HG02642 (cell line): ENCODE measurements at regions not wholly inside any gene's neighbourhood (a gene's known extent, or its start where the extent isn't known, plus 50 kb on each side); places are given as distances from the start of the nearest gene placed in this dataset.
"Not testable (repeated sequence)": the region's sequence is repeated elsewhere in the genome, so short reads cannot be mapped to it uniquely, and the experiment has no call there.

Experiments used
- ATAC-seq: cut with Tn5 transposase; IDR thresholded peaks from one replicate; pipeline ENCODE4 v1.9.1; 2021; ENCODE audit warnings: mild to moderate bottlenecking; ENCODE audit not compliant: unreplicated experiment, poor library complexity

DNA sequence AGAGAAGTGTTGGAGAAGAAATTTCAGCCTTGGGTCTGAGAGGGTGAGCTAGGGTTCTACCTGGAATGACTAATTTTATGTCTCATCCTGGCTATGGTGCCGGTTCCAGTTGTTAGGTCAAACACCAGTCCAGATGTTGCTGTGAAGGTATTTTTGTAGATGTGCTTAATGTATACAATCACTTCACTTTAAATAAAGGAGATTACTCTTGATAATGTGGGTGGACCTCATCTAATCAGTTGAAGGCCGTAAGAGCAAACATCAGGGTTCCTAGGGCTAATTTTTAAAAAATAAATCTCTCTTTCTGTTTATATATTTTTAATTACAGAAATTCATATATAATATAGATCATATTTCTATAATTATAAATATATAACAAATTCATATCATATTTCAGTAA is 90.5 kb upstream of the GDNF start:
- no peak for ATAC-seq

DNA sequence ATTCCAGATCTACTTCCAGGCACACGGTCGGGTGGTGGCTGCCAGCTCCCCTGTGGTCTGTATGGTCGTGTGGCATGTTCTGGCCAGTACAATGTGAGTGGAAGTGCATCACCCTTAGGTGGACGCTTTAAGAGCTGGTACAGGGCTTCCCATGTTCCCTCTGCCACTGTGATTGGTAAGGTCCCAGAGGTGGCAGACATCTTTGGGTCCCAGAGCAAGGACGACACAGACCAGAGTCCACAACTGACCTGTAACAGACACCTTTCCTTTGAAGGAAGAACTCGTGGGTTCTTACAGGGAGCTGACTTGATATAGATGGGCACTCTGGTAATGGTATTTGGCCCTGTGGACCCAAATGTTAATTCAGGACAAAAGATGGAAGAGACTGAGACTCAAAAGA is 90.0 kb upstream of the GDNF start:
- ATAC-seq, result no peak

DNA sequence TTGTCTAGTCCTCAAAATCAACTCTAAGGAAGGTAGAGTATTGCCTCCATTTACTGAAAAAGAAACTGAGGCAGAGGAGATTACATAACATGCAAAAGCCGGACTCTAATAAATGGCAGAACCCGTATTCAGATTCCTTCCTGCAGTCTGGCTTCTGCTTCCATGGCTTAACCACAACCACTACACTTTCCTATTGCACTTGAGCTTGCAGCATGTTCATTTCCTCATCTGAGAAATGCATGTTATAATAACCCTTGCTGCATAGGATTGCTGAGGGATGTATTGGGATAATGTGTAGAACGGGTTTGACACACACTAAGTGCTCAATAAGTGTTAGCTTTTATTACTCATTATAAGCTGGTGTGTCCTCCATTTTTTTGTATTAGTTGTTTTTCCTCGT is 87.9 kb upstream of the GDNF start:
- not testable (repeated sequence) for ATAC-seq

DNA sequence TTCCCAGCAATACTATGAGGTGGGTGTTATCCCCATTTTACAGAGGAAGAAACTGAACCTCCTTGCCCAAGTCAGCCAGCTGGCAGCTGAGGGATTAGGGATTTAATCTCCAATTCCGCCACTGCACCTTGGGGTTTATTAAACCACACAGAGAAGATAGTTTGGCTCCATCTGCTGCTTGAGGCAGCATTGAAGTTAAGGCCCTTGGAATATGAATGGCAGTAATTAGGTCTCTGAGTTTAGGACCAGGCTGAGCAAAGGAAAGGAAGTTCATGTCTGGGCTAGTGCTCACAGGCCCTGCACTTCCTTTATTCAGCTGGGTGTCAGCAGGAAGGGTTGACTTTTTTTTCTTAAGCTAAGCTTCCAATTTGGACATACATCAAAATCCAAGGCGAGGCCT is 86.9 kb upstream of the GDNF start:
- ATAC-seq, result no peak

DNA sequence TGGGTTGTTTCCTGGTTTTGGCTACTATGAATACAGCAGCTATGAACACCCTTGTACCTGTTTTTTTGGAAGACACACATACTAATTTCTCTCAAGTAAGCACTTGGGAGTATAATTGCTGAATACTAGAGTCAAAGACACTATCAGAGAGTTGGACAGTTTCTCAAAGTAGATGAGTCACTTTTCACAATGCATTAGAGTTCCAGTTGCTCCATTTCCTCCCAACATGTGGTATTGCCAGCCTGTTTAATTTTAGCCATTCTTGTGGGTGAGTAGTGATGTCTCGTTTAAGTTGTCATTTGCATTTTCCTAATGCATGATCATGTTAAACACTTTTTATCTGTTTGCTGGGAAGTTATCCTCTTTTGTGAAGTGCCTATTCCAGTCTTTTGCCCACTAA is 81.6 kb upstream of the GDNF start:
- no peak for ATAC-seq

DNA sequence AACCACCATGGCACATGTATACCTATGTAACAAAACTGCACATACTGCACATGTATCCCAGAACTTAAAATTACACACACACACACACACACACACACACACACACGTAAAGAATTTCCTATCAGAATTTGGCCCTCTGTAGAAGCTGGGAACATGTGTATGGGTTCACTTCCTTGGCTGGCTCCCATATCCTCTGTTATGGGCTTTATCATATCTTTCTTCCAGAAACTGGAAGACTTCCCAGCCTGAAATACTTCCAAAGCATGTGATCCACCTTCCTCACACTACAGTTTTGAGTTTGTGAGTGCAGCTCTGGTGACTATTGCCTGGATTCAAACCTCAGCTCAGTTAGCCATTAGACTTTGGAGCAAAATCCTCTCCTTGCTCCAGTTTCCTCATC is 78.6 kb upstream of the GDNF start:
- ATAC-seq, result no peak

DNA sequence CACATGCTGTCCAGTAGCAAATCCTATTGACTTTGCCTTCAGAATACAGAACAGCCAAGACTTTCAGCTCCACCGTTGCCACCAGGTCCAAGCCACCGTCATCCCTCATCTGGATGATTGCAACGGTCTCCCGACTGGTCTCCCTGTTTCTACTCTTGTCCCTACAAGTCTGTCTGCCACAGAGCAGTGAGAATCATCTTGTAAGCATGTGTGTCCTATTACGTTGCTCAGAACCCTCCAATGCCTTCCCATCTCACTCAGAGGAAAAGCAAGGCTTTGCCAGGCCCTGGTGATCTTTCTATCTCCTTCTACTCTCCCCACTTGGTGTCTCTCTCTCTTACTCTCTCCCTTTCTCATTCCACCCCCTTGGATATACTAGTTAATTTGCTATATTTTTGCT is 76.7 kb upstream of the GDNF start:
- no peak for ATAC-seq

DNA sequence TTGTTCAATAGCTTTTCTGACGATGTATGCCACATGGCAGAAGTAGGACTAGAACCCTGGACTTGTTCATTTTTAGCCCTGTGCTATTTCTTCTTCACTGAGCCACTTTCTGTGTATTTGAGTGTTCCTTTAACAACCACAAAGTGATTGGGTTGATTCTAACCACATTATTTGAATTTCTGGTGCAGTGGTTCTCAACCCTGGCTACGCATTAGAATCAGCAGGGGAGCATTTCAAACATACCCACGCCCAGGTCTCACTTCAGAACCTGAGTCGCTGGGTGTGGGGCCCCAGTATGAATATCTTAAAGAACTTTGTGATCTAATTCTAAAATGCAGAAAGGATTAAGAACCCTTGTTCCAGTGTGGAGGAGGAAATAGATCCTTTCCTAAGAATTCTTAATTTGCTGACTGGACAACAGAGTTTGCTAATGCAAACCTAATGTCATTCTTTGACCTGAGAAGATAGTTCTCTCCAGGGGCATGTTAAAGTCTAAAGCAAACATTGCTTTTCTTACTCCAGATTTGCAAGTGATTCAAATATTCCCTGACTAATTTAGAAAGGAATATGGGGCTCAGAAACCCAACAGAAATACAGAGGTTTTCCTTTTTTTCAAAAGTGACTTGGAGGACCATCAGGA is 75.4 kb upstream of the GDNF start:
- ATAC-seq, result peak; percentile 64

DNA sequence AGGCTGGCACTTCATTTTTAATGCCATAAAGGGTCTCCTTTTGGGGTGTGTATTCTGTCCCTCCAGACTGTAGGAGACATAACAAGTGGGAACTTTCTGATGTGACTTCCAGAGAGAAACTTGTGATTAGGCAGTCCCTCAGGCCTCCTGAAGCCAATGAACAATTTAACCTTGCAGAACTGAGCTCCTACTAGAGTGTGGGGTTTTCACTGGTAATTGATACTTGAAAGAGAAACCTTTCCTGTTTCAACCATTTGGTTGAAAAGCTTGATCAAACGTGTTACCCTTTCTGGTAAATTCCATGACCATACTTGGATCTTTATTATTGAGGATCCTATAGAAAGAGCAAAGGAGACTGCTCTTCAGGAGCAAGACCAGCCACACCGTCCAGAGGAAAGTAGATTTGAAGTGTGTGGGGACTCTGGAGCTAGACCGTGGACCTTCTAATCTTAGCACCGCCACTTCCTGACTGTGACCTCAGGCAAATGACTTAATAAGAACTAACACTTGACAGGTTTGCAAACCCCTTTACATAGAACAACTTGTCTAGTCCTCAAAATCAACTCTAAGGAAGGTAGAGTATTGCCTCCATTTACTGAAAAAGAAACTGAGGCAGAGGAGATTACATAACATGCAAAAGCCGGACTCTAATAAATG is 69.9 kb upstream of the GDNF start:
- peak; percentile 82 for ATAC-seq

DNA sequence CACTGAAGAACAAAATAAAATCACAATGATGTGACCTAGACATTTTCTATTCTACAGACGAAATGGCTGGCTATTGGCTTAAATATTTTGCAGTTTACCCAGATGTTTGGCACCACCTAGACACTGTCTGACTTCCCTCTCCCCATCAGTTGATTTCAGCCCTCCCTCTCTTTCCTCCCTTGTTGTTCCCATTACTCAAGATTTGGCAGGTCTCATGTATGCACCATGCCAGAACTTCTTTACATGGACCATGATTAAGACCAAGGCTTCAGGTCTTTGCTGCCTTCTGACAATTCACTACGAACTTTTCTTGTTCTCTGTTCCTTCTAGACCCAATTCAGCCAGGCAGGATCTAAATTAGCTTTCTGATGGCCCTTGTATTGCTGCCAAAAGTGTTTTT is 66.6 kb upstream of the GDNF start:
- ATAC-seq, result no peak

DNA sequence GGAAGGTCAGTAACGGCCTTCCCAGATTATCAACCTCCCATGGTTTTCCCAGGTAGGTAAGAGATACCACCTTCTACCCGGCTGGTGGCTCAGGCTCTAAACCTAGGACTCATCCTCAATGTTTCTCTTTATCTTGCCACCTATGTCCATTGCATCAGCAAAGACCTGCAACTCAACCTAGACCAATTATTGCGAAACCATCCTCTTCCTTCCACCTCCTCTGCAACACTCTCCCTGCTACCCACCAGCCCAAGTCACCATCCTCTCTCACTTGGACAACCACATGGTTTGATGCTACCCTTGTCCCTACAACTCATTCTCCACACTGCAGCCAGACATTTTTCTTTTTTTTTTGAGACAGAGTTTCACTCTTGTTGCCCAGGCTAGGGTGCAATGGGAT is 65.4 kb upstream of the GDNF start:
- ATAC-seq, result no peak

DNA sequence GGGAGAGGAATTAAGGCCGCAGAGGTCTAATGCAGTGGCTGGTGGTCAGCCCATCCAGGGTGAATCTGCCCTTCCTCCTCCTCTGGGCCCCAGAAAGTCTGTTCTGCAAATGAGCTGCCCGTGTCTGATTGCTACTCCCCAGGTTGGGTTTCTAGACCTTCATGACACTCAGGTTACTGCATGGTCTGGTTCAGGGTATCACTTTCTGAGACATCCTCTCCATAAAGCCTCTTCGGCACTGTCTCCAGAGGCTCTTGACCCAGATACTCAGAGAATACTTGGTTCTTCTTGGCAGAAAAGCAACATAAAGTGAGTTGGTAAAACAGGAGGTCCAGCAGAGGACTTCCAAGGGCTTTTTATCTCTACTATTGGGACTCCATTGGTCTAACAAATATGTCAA is 62.5 kb upstream of the GDNF start:
- ATAC-seq, result no peak

DNA sequence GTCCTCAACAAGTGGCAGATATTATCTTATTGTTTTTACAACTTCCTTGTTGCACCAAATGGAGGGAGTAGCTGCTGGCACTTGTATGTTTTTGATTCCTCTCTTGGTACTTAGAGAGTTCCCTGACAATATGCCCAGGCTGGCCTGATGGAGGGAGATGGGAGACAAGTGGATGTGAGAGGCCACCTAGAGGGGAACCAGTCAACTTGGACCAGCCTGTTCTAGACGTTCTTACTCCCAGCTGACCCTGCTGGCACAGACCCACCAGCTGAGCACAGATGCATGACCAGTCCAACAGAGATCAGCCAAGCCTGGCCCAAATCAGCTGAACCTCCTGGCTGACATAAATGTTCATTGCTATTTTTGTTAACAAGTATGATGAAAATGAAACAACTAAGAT is 60.9 kb upstream of the GDNF start:
- no peak for ATAC-seq

DNA sequence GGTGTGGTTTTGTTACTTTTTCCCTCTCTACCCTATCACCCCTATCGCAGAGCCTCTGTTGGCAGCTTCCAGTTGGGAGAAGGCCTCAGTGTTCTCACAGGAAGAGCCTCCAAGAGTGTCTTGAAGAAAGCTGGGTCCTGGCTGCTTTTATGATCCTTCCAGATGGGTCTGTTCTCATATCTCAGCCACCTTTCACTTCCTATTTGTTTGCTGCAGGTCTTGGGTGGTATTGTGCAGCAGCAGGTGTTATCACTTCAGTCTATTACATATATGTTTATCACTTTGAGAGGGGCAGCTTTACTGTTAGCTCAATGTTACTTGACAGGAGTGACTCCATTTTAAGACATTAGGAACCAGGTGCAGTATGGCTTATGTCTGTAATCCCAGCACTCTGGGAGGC is 59.2 kb upstream of the GDNF start:
- ATAC-seq, result no peak

DNA sequence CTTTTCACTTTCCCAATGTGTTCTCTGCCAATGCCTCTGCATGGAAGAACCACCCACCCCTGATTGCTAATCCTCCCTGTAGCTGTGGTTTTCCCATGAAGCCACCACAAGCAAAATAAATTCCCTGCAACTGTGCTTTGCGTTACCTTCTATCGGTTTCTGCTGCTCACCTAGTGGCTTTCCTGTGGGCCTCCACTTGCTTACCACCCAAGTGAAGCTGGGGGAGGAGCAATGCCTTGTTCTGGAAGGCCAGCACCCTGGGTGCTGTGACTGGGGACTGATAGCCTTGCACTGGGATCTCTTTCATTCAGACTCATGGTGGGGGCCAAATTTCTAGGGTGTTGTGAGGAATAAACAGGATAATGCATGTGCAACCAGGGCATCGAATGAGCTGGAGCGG is 56.3 kb upstream of the GDNF start:
- ATAC-seq, result no peak

DNA sequence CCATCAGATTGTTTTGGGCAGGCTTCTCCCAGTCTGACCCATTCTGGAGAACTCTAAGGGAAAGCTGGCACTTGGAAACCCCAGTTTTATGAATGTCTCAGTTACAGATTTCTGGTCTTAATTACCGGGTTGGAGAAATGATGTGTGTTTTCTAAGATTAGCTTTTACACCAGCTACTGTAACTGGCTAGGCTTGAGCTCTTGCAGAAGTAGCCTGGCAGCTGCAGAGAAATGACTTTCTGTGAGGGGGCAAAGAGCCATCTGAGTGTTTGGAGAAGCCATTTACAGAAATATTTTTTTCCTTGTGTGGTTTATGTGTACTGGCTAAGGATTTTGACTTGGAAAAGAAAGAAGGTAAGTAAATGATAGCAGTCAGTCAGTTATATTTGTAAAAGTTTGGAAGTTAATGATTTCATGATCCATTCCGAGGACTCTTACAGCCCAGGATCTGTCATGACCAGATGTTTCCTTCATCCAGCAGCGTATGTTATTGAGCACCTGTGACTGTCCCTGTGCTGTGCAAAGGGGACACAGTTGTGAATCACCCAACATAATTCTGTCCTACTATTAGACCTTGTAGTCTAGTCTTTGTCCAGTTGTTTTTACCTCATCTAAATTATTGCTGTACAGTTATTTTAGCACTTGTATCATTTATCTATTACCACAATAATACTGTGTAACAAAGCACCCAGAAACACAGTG is 53.7 kb upstream of the GDNF start:
- ATAC-seq, result no peak

DNA sequence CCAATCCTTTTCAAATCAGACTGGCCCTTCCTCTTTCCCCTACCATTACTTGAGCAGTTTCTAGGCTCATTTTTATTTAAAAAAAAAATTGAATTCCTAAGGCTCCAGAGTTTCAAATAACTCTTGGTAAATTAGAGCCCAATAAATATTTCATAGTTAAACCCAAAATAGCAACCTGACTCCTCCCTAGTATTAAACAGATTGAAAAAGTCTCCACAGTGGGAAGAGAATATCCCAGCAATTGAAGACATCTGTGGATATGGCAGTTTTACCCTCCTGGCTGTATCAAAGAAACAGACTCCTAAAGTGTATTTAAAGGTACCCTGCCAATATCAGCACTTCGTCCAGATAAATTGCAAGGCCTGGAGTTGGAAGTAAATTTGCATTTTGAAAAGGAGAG is 52.7 kb upstream of the GDNF start:
- no peak for ATAC-seq

DNA sequence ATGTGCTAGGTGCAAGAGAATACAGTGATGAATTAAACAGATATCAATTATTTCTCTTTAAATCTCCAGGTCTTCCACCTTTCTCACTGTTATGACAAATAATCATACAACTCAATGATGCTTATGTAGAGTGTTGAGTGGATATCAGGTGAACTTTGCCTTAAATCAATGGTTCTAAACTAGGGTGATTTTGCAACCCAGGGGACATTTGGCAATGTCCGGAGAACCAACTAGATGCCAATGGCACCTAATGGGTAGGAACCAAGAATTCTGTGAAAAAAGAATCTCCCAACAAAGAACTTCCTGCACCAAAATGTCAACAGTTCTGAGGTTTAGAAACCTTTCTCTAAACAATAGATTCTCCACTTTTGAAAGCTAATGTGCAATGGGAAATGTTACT is 52.0 kb upstream of the GDNF start:
- no peak for ATAC-seq

DNA sequence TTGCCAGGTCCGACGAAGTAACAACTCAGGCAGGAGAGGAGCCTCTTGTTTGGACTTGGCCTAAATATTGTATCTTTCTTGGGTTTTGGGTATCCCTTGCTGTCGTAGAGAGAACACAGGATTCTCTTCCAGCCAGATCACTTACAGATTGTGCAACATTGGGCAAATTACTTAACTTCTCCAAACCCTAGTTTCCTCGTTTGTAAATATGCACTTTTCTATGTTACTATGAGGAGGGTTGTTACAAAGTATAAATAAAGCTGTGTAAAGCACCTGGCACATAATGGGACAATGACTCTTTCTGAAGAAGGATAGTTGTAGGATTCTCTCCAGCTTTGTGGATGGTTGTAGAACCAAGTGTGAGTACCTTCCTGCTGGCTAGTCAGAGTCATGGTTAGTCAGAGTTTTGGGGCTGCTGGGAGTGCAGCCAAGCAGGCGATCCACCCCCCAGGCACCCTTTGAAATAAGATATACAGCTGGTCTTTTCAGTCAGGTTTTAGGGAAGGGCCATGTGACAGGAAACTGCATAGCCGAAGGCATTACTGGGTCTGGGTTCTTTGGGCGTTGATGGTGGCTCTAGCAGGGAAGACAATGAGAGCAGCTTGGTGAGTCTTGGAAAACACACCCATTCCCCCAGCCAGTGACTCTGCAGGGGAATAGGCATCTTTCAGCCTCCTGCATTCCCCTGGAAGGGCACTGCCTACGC is 49.9 kb upstream of the GDNF start:
- no peak for ATAC-seq
